GM12878 (cell line): ENCODE measurements at regions not wholly inside any gene's neighbourhood (a gene's known extent, or its start where the extent isn't known, plus 50 kb on each side); places are given as distances from the start of the nearest gene placed in this dataset.

ENCODE experiments used
- ATAC-seq: fragments of 200-7000 bp; cut with Tn5 transposase; 3 replicates; pipeline ENCODE4 v1.9.1; 2020; ENCODE audit warnings: mild to moderate bottlenecking, moderate library complexity
- BruUV-seq: library from RNA; stranded (reverse); fragments of 400-500 nt; replicated peaks from 2 replicates; lab custom pipeline; 2021; lab: Mats Ljungman, UMichigan
- CTCF ChIA-PET: fragments of 300-600 bp; sonication (Branson Sonifier 250); formaldehyde crosslinking; extraction: SDS; loops from one replicate; lab custom pipeline; 2021; ENCODE audit warnings: inconsistent platforms; lab: Yijun Ruan, JAX
- POLR2A ChIA-PET: fragments of 350-600 bp; formaldehyde crosslinking; extraction: SDS; loops from one replicate; lab custom pipeline; 2021; ENCODE audit warnings: inconsistent platforms; lab: Charles Lee
- RAD21 ChIA-PET: fragments of 300-600 bp; sonication (Branson Sonifier 250); formaldehyde crosslinking; loops from one replicate; lab custom pipeline; 2023; ENCODE audit warnings: antibody characterized with exemption; ENCODE audit not compliant: unreplicated experiment; lab: Charles Lee
- SMC1A ChIA-PET: fragments of 300-600 bp; sonication (Branson Sonifier 250); formaldehyde crosslinking; loops from one replicate; lab custom pipeline; 2023; ENCODE audit not compliant: unreplicated experiment, uncharacterized antibody; lab: Charles Lee
- DNase-seq: peaks from one replicate; pipeline ENCODE4 v3.0.0-alpha.2; 2011; ENCODE audit warnings: low read depth, low spot score
- FAIRE-seq: peaks from 3 replicates; lab custom pipeline; 2011; peaks lifted over from hg19 to GRCh38; lab: Jason Lieb, UNC
- H2AFZ ChIP-seq: 2 replicates; pipeline ENCODE4 v1.6.0; 2011; ENCODE audit warnings: low read depth, low read length, control low read depth; ENCODE audit not compliant: control insufficient read depth
- H3K27ac ChIP-seq: 2 replicates; pipeline ENCODE4 v1.5.1; 2011; ENCODE audit warnings: control low read depth; ENCODE audit not compliant: control insufficient read depth, insufficient read depth
- H3K27me3 ChIP-seq, 2 experiments: replicated peaks in 1 of 2; 2 replicates each; pipeline versions ENCODE4 v1.6.0 to v1.6.1; 2011; ENCODE audit warnings: low read length in 1 of 2; ENCODE audit not compliant: control insufficient read depth in 2 of 2, insufficient read depth in 2 of 2
- H3K36me3 ChIP-seq, 2 experiments: 2 replicates each; pipeline ENCODE4 v1.5.1; 2011; ENCODE audit warnings: low read length in 1 of 2; ENCODE audit not compliant: control insufficient read depth in 2 of 2, insufficient read depth in 2 of 2
- H3K4me1 ChIP-seq: 2 replicates; pipeline ENCODE4 v1.6.1; 2011; ENCODE audit warnings: mild to moderate bottlenecking, low read length, moderate library complexity, mixed read lengths; ENCODE audit not compliant: control insufficient read depth, insufficient read depth
- H3K4me2 ChIP-seq: 2 replicates; pipeline ENCODE4 v1.6.0; 2011; ENCODE audit warnings: control low read depth; ENCODE audit not compliant: control insufficient read depth, insufficient read depth
- H3K4me3 ChIP-seq: fragments of 200-600 bp; sonication (generic); 2 replicates; pipeline ENCODE4 v1.5.1; 2016
- H3K79me2 ChIP-seq: 2 replicates; pipeline ENCODE4 v1.6.0; 2011; ENCODE audit warnings: low read length; ENCODE audit not compliant: control insufficient read depth, insufficient read depth
- H3K9ac ChIP-seq: 2 replicates; pipeline ENCODE4 v1.8.0; 2011; ENCODE audit warnings: low read length, control low read depth, mixed read lengths; ENCODE audit not compliant: control insufficient read depth, insufficient read depth
- H3K9me3 ChIP-seq: replicated peaks from 3 replicates; pipeline ENCODE4 v1.5.1; 2011; ENCODE audit warnings: mild to moderate bottlenecking, low read length; ENCODE audit not compliant: control insufficient read depth, insufficient read depth
- H4K20me1 ChIP-seq: 2 replicates; pipeline ENCODE4 v1.6.0; 2011; ENCODE audit not compliant: control insufficient read depth, insufficient read depth
- BMI1 ChIP-seq: fragments of 450-650 bp; IDR thresholded peaks from 2 replicates; pipeline ENCODE4 v1.6.1; 2016; ENCODE audit warnings: mild to moderate bottlenecking, moderate library complexity, borderline replicate concordance
- BRCA1 ChIP-seq: IDR thresholded peaks from 2 replicates; pipeline ENCODE4 v1.6.1; 2011; ENCODE audit warnings: low read depth, low read length, improper control_type of control experiment
- CEBPZ ChIP-seq: fragments of 150-350 bp; IDR thresholded peaks from 2 replicates; pipeline ENCODE4 v1.6.1; 2016; ENCODE audit warnings: low read depth, low read length
- GATAD2B ChIP-seq: fragments of 450-650 bp; conservative IDR thresholded peaks from 2 replicates; pipeline ENCODE4 v1.6.1; 2017; ENCODE audit warnings: low read depth, mild to moderate bottlenecking, moderate library complexity
- IKZF2 ChIP-seq, 2 experiments: fragments of 450-650 bp; IDR thresholded peaks; 2 replicates each; pipeline ENCODE4 v1.6.1; 2017; ENCODE audit warnings: mild to moderate bottlenecking in 2 of 2, moderate library complexity in 2 of 2
- JUNB ChIP-seq: IDR thresholded peaks from 2 replicates; pipeline ENCODE4 v1.6.1; 2016; ENCODE audit warnings: antibody characterized with exemption, mild to moderate bottlenecking
- NR2F1 ChIP-seq: fragments of 450-650 bp; conservative IDR thresholded peaks from 2 replicates; pipeline ENCODE4 v1.6.1; 2017; ENCODE audit warnings: mild to moderate bottlenecking
- RBBP5 ChIP-seq: fragments of 200-600 bp; sonication (generic); conservative IDR thresholded peaks from 2 replicates; pipeline ENCODE4 v1.6.1; 2016
- RCOR1 ChIP-seq: conservative IDR thresholded peaks from 2 replicates; pipeline ENCODE4 v1.6.1; 2012; ENCODE audit warnings: low read depth, low read length, improper control_type of control experiment
- RUNX3 ChIP-seq: IDR thresholded peaks from 2 replicates; pipeline ENCODE4 v1.6.1; 2012; ENCODE audit warnings: low read length, inconsistent platforms
- SPI1 ChIP-seq: IDR thresholded peaks from 2 replicates; pipeline ENCODE4 v1.6.1; 2011; ENCODE audit warnings: low read depth, mild to moderate bottlenecking, low read length, moderate library complexity, borderline replicate concordance; ENCODE audit not compliant: insufficient read depth
- WGBS: methylation state at CpG from one replicate; pipeline ENCODE4 v1.1.6; 2016; ENCODE audit warnings: low lambda C conversion rate; ENCODE audit not compliant: insufficient replicate concordance, insufficient coverage; ENCODE audit errors: missing lambda C conversion rate; 5-methylcytosine and 5-hydroxymethylcytosine counted together
- in situ Hi-C: fragments of 300-500 bp; cut with MboI; formaldehyde crosslinking; loops from 9 replicates; pipeline ENCODE4 v1.14.3; 2018; ENCODE audit warnings: mixed read lengths
- intact Hi-C: fragments of 100-400 bp; cut with micrococcal nuclease; formaldehyde crosslinking; loops from one replicate; pipeline ENCODE4 v1.14.2; 2022; ENCODE audit not compliant: unreplicated experiment
- TF ChIP-seq, protein P1 (sequence below): IDR thresholded peaks from 2 replicates; pipeline ENCODE4 v1.6.1; 2012; ENCODE audit warnings: improper control_type of control experiment, low read depth, low read length; ENCODE audit not compliant: insufficient replicate concordance
- TF ChIP-seq, protein P2 (sequence below): fragments of 450-650 bp; IDR thresholded peaks from 2 replicates; pipeline ENCODE4 v1.6.1; 2016; ENCODE audit warnings: mild to moderate bottlenecking, moderate library complexity, borderline replicate concordance

GRCh38 chr4:83170952-83171399 is 56.4 kb upstream of the PLAC8 start:
- Histone ChIP-seq H3K9ac (no peak overlapping the region), H3K9me3 (peaks cover 4% of the 10 kb centered on the region; the same call in 2 of the 3 replicates), H3K27ac (peak overlapping the region; percentile 49), H3K36me3 (no peaks in the 10 kb centered on the region), H3K79me2 (no peaks in the 10 kb centered on the region; the same call in 1 of the 2 replicates), H2AFZ (peak overlapping the region; percentile 5), H4K20me1 (no peaks in the 10 kb centered on the region), H3K4me3 (no peak overlapping the region), H3K27me3 (no peaks in the 10 kb centered on the region), H3K4me1 (peaks cover 43% of the 10 kb centered on the region), H3K4me2 (no peak overlapping the region)
- in situ Hi-C loops, result no loop called here
- FAIRE-seq, result no peak
- ChIA-PET CTCF (interaction anchor here (0.7 kb wide), 1 partner anchor 9 kb away, joined by 3 read pairs; no protein-coding TSS in a partner anchor), RAD21 (no interaction called here), SMC1A (no interaction called here), POLR2A (no interaction called here)
- no TSS peak for BruUV-seq
- peak; percentile 32 for ATAC-seq
- peak; percentile 57 for DNase-seq
- 51% methylated on average over 4 of the region's 4 CpGs for whole genome bisulfite sequencing
- intact Hi-C loops, result no loop called here
- TF ChIP-seq JUNB (no peak), CEBPZ (no peak), RCOR1 (no peak), GATAD2B (no peak), RUNX3 (peak; percentile 10; the same call in 1 of the 2 replicates), BMI1 (no peak), RBBP5 (no peak), NR2F1 (no peak), IKZF2 (IDR thresholded peaks at IDR 0.05) (peak in 1 of 2 experiments; percentile 26; a peak in 2 of 4 replicates), BRCA1 (no peak), SPI1 (no peak)
- TF ChIP-seq, protein P1, sequence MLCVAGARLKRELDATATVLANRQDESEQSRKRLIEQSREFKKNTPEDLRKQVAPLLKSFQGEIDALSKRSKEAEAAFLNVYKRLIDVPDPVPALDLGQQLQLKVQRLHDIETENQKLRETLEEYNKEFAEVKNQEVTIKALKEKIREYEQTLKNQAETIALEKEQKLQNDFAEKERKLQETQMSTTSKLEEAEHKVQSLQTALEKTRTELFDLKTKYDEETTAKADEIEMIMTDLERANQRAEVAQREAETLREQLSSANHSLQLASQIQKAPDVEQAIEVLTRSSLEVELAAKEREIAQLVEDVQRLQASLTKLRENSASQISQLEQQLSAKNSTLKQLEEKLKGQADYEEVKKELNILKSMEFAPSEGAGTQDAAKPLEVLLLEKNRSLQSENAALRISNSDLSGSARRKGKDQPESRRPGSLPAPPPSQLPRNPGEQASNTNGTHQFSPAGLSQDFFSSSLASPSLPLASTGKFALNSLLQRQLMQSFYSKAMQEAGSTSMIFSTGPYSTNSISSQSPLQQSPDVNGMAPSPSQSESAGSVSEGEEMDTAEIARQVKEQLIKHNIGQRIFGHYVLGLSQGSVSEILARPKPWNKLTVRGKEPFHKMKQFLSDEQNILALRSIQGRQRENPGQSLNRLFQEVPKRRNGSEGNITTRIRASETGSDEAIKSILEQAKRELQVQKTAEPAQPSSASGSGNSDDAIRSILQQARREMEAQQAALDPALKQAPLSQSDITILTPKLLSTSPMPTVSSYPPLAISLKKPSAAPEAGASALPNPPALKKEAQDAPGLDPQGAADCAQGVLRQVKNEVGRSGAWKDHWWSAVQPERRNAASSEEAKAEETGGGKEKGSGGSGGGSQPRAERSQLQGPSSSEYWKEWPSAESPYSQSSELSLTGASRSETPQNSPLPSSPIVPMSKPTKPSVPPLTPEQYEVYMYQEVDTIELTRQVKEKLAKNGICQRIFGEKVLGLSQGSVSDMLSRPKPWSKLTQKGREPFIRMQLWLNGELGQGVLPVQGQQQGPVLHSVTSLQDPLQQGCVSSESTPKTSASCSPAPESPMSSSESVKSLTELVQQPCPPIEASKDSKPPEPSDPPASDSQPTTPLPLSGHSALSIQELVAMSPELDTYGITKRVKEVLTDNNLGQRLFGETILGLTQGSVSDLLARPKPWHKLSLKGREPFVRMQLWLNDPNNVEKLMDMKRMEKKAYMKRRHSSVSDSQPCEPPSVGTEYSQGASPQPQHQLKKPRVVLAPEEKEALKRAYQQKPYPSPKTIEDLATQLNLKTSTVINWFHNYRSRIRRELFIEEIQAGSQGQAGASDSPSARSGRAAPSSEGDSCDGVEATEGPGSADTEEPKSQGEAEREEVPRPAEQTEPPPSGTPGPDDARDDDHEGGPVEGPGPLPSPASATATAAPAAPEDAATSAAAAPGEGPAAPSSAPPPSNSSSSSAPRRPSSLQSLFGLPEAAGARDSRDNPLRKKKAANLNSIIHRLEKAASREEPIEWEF, result no peak
- TF ChIP-seq, protein P2, sequence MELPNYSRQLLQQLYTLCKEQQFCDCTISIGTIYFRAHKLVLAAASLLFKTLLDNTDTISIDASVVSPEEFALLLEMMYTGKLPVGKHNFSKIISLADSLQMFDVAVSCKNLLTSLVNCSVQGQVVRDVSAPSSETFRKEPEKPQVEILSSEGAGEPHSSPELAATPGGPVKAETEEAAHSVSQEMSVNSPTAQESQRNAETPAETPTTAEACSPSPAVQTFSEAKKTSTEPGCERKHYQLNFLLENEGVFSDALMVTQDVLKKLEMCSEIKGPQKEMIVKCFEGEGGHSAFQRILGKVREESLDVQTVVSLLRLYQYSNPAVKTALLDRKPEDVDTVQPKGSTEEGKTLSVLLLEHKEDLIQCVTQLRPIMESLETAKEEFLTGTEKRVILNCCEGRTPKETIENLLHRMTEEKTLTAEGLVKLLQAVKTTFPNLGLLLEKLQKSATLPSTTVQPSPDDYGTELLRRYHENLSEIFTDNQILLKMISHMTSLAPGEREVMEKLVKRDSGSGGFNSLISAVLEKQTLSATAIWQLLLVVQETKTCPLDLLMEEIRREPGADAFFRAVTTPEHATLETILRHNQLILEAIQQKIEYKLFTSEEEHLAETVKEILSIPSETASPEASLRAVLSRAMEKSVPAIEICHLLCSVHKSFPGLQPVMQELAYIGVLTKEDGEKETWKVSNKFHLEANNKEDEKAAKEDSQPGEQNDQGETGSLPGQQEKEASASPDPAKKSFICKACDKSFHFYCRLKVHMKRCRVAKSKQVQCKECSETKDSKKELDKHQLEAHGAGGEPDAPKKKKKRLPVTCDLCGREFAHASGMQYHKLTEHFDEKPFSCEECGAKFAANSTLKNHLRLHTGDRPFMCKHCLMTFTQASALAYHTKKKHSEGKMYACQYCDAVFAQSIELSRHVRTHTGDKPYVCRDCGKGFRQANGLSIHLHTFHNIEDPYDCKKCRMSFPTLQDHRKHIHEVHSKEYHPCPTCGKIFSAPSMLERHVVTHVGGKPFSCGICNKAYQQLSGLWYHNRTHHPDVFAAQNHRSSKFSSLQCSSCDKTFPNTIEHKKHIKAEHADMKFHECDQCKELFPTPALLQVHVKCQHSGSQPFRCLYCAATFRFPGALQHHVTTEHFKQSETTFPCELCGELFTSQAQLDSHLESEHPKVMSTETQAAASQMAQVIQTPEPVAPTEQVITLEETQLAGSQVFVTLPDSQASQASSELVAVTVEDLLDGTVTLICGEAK, result no peak
